B cell (primary cell): ENCODE measurements at regions not wholly inside any gene's neighbourhood (a gene's known extent, or its start where the extent isn't known, plus 50 kb on each side); places are given as distances from the start of the nearest gene placed in this dataset.
"Not testable (repeated sequence)": the region's sequence is repeated elsewhere in the genome, so short reads cannot be mapped to it uniquely, and the experiment has no call there.

Experiments
- ATAC-seq: fragments of 200-7000 bp; cut with Tn5 transposase; one replicate; pipeline ENCODE4 v1.10.0; 2021; ENCODE audit warnings: low read depth, mild to moderate bottlenecking, moderate number of reproducible peaks, moderate library complexity
- CTCF ChIA-PET: fragments of 350-600 bp; sonication (Branson Sonifier 250); formaldehyde crosslinking; loops from one replicate; lab custom pipeline; 2021; ENCODE audit warnings: antibody characterized with exemption, inconsistent platforms; lab: Charles Lee
- POLR2A ChIA-PET: fragments of 350-600 bp; sonication (Branson Sonifier 250); formaldehyde crosslinking; loops from one replicate; lab custom pipeline; 2021; ENCODE audit warnings: antibody characterized with exemption; lab: Charles Lee
- DNase-seq: peaks from one replicate; pipeline ENCODE4 v3.0.0; 2013
- H2AFZ ChIP-seq: 2 replicates; pipeline ENCODE4 v1.6.1; 2012; ENCODE audit warnings: mild to moderate bottlenecking, low read depth, low read length; ENCODE audit not compliant: insufficient read depth, poor library complexity, severe bottlenecking
- H3K27ac ChIP-seq, 2 donors: 1 replicate in 1 of 2; 2 replicates in 1 of 2; pipeline ENCODE4 v1.5.1; 2012 to 2013; ENCODE audit warnings: low read length in 2 of 2, mild to moderate bottlenecking in 2 of 2, moderate library complexity in 1 of 2
- H3K27me3 ChIP-seq, 4 experiments: fragments of 200-600 bp in 1 of 4; sonication (generic) in 1 of 4; replicated peaks in 1 of 4; 1 replicate in 2 of 4; 2 replicates in 2 of 4; pipeline versions ENCODE4 v1.6.1 to v1.7.0; 2013 to 2016; ENCODE audit warnings: low read length in 3 of 4, mild to moderate bottlenecking in 2 of 4, mixed read lengths in 1 of 4, moderate library complexity in 1 of 4; ENCODE audit not compliant: insufficient read depth in 4 of 4, control insufficient read depth in 3 of 4; ENCODE audit errors: control extremely low read depth in 1 of 4
- H3K36me3 ChIP-seq, 2 experiments: replicated peaks in 1 of 2; 1 replicate in 1 of 2; 2 replicates in 1 of 2; pipeline versions ENCODE4 v1.6.1 to v1.7.1; 2013; ENCODE audit warnings: low read length in 1 of 2; ENCODE audit not compliant: insufficient read depth in 2 of 2, control insufficient read depth in 1 of 2; ENCODE audit errors: control extremely low read depth in 1 of 2, extremely low read depth in 1 of 2
- H3K4me1 ChIP-seq, 2 donors: fragments of 200-600 bp in 1 of 2; sonication (generic) in 1 of 2; 1 replicate in 1 of 2; 2 replicates in 1 of 2; pipeline versions ENCODE4 v1.5.1 to v1.6.1; 2013 to 2017; ENCODE audit warnings: low read length in 2 of 2; ENCODE audit not compliant: control insufficient read depth in 2 of 2, insufficient read depth in 2 of 2
- H3K4me2 ChIP-seq: replicated peaks from 2 replicates; pipeline ENCODE3; 2012; ENCODE audit warnings: mild to moderate bottlenecking, low read depth, low read length; ENCODE audit not compliant: poor library complexity, severe bottlenecking
- H3K4me3 ChIP-seq, 5 experiments: fragments of 200-600 bp in 1 of 5; sonication (generic) in 1 of 5; 1 replicate in 3 of 5; 2 replicates in 2 of 5; pipeline versions ENCODE4 v1.5.1 to v1.7.0; 2011 to 2016; ENCODE audit warnings: low read length in 4 of 5, mild to moderate bottlenecking in 4 of 5, low read depth in 2 of 5, control low read depth in 1 of 5, moderate library complexity in 1 of 5; ENCODE audit not compliant: insufficient read depth in 1 of 5; ENCODE audit errors: control extremely low read depth in 1 of 5, extremely low read depth in 1 of 5
- H3K79me2 ChIP-seq: fragments of 200-600 bp; sonication (generic); one replicate; pipeline ENCODE4 v1.6.0; 2016; ENCODE audit warnings: low read length; ENCODE audit not compliant: control insufficient read depth, insufficient read depth
- H3K9ac ChIP-seq: fragments of 200-600 bp; sonication (generic); 2 replicates; pipeline ENCODE4 v1.6.1; 2017; ENCODE audit warnings: mild to moderate bottlenecking, low read length, moderate library complexity
- H3K9me3 ChIP-seq, 3 donors: one replicate each; pipeline versions ENCODE4 v1.6.1 to v1.7.1; 2013; ENCODE audit warnings: low read length in 2 of 3; ENCODE audit not compliant: control insufficient read depth in 2 of 3, insufficient read depth in 1 of 3; ENCODE audit errors: control extremely low read depth in 1 of 3
- H4K20me1 ChIP-seq: 2 replicates; pipeline ENCODE4 v1.6.0; 2012; ENCODE audit warnings: mild to moderate bottlenecking, low read length; ENCODE audit not compliant: insufficient read depth, control insufficient read depth, poor library complexity, severe bottlenecking
- H3K27ac Mint-ChIP-seq: one replicate; pipeline ENCODE4 v1.8.0; 2021; ENCODE audit warnings: mixed read lengths
- H3K27me3 Mint-ChIP-seq: one replicate; pipeline ENCODE4 v1.8.0; 2021; ENCODE audit warnings: mixed read lengths
- H3K4me1 Mint-ChIP-seq: one replicate; pipeline ENCODE4 v1.8.0; 2021; ENCODE audit warnings: mixed read lengths
- H3K4me3 Mint-ChIP-seq: one replicate; pipeline ENCODE4 v1.8.0; 2021; ENCODE audit warnings: mixed read lengths
- H3K9me3 Mint-ChIP-seq: one replicate; pipeline ENCODE4 v1.8.0; 2022; ENCODE audit warnings: mixed read lengths; ENCODE audit not compliant: insufficient read depth
- CTCF ChIP-seq: fragments of 200-600 bp; IDR thresholded peaks from one replicate; pipeline ENCODE4 v1.8.0; 2022; ENCODE audit warnings: antibody characterized with exemption, mild to moderate bottlenecking
- EZH2 ChIP-seq: IDR thresholded peaks from 2 replicates; pipeline ENCODE4 v1.6.1; 2012; ENCODE audit warnings: borderline replicate concordance, low read depth, mild to moderate bottlenecking, moderate library complexity, low read length; ENCODE audit not compliant: insufficient read depth, poor library complexity, severe bottlenecking
- WGBS: methylation state at CpG from one replicate; pipeline ENCODE4 v1.1.5; 2013; ENCODE audit warnings: missing lambda C conversion rate; ENCODE audit not compliant: insufficient coverage; 5-methylcytosine and 5-hydroxymethylcytosine counted together
- intact Hi-C: fragments of 100-400 bp; cut with micrococcal nuclease; formaldehyde crosslinking; loops from one replicate; pipeline ENCODE4 v1.10.0; 2022

- H3K27ac Mint-ChIP-seq, H3K79me2 ChIP-seq, H2AFZ ChIP-seq, H3K4me1 Mint-ChIP-seq, H3K9ac ChIP-seq, H3K4me2 ChIP-seq, ATAC-seq, CTCF ChIA-PET, H4K20me1 ChIP-seq, H3K36me3 ChIP-seq, DNase-seq, H3K4me1 ChIP-seq, H3K9me3 Mint-ChIP-seq, H3K4me3 ChIP-seq, H3K9me3 ChIP-seq, POLR2A ChIA-PET, H3K27ac ChIP-seq, H3K27me3 ChIP-seq, intact Hi-C loops, H3K4me3 Mint-ChIP-seq, H3K27me3 Mint-ChIP-seq: not testable (repeated sequence)
- 92% methylated on average over 15 of the region's 23 CpGs for WGBS
These were observed 130.5 kb upstream of the RXFP2 start for GRCh38 chr13:31608780-31609179.

GRCh38 chr13:31610270-31610998 lies 128.9 kb upstream of the RXFP2 start:
- H3K4me3 Mint-ChIP-seq = no peak overlapping the region

More at GRCh38 chr13:31610270-31610998, 128.9 kb upstream of the RXFP2 start:
- ChIA-PET POLR2A (no interaction called here), CTCF (no interaction called here)
- Mint-ChIP-seq H3K27ac (no peak overlapping the region), H3K9me3 (peaks cover 2% of the 10 kb centered on the region), H3K4me1 (no peaks in the 10 kb centered on the region), H3K27me3 (no peaks in the 10 kb centered on the region)
- Histone ChIP-seq H3K9me3 (no peaks in the 10 kb centered on the region), H4K20me1 (no peaks in the 10 kb centered on the region), H3K9ac (no peak overlapping the region), H3K4me2 (no peak overlapping the region), H3K4me3 (no peak overlapping the region), H3K27me3 (no peaks in the 10 kb centered on the region), H3K4me1 (no peaks in the 10 kb centered on the region), H3K79me2 (no peaks in the 10 kb centered on the region), H2AFZ (no peak overlapping the region), H3K27ac (no peak overlapping the region), H3K36me3 (no peaks in the 10 kb centered on the region)
- ATAC-seq (no peak), DNase-seq (no peak)
- WGBS = 82% methylated on average over 2 of the region's 7 CpGs
- intact Hi-C loops = no loop called here
- TF ChIP-seq CTCF = no peak
- TF ChIP-seq EZH2 = no peak
